GM10248 (cell line): ENCODE measurements at regions not wholly inside any gene's neighbourhood (a gene's known extent, or its start where the extent isn't known, plus 50 kb on each side); places are given as distances from the start of the nearest gene placed in this dataset.
"Not testable (repeated sequence)": the region's sequence is repeated elsewhere in the genome, so short reads cannot be mapped to it uniquely, and the experiment has no call there.

Experiments
- CTCF ChIA-PET: fragments of 300-600 bp; sonication (Branson Sonifier 250); formaldehyde crosslinking; extraction: SDS; loops from one replicate; lab custom pipeline; 2021; ENCODE audit warnings: antibody characterized with exemption; lab: Yijun Ruan, JAX
- POLR2A ChIA-PET: fragments of 350-650 bp; sonication (Branson Sonifier 250); formaldehyde crosslinking; extraction: SDS; loops from one replicate; lab custom pipeline; 2020; ENCODE audit warnings: antibody characterized with exemption; lab: Yijun Ruan, JAX
- DNase-seq: peaks from one replicate; pipeline ENCODE4 v3.0.0; 2012; ENCODE audit errors: extremely low spot score
- TF ChIP-seq, protein P1 (sequence below): IDR thresholded peaks from 2 replicates; pipeline ENCODE4 v1.5.1; 2012; ENCODE audit warnings: mild to moderate bottlenecking, low read depth; ENCODE audit errors: extremely low read depth, missing control alignments, control extremely low read depth

DNA sequence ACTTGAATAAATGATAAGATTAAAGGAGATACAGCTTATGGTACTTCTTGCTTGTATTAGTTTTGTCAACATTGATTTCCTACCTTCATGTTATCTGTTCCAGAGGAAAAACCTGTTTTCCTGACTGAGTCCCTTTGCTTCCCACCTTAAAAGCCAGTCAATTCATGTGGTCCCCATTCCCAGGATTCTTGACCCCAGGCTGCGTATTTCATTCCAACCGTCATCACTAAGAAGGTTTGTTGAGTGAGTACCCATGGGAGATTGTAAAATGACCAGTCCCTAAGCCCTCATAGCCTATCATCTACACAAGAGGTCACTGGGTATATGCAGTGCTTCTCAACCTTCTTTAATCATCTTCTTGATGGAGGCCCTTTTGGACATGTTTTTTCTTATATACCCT lies 52.2 kb downstream of the BEX3 start:
- ChIA-PET CTCF (no interaction called here), POLR2A (no interaction called here)
- TF ChIP-seq, protein P1, sequence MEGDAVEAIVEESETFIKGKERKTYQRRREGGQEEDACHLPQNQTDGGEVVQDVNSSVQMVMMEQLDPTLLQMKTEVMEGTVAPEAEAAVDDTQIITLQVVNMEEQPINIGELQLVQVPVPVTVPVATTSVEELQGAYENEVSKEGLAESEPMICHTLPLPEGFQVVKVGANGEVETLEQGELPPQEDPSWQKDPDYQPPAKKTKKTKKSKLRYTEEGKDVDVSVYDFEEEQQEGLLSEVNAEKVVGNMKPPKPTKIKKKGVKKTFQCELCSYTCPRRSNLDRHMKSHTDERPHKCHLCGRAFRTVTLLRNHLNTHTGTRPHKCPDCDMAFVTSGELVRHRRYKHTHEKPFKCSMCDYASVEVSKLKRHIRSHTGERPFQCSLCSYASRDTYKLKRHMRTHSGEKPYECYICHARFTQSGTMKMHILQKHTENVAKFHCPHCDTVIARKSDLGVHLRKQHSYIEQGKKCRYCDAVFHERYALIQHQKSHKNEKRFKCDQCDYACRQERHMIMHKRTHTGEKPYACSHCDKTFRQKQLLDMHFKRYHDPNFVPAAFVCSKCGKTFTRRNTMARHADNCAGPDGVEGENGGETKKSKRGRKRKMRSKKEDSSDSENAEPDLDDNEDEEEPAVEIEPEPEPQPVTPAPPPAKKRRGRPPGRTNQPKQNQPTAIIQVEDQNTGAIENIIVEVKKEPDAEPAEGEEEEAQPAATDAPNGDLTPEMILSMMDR = no peak
- DNase-seq = no peak

DNA sequence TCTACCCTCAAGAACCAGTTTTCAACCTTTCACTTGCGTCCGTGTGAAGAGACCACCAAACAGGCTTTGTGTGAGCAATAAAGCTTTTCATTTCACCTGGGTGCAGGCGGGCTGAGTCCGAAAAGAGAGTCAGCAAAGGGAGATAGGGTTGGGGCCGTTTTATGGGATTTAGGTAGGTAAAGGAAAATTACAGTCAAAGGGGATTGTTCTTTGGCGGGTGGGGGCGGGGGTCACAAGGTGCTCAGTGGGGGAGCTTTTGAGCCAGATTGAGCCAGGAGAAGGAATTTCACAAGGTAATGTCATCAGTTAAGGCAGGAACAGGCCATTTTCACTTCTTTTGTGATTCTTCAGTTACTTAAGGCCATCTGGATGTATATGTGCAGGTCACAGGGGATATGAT lies 52.7 kb downstream of the BEX3 start:
- CTCF ChIA-PET, POLR2A ChIA-PET, DNase-seq: not testable (repeated sequence)

DNA sequence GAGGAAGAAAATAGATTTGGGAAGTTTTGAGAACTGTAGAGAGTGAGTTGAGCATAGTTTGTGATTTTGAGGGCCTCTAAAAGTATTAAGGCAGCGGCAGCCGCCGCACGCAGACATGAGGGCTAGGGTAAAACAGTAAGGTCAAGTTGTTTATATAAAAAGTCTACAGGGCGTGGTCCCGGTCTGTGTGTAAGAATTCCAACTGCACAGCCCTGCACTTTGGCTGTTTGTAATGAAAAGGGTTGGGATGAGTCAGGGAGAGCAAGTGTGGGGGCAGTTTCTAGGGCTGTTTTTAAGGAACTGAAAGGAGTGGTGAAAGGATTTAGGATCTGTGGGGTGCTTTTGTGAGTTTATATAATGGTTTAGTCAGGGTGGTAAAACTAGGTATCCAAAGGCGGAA lies 55.0 kb downstream of the BEX3 start:
- no peak for DNase-seq
- TF ChIP-seq, protein P1 = no peak

DNA sequence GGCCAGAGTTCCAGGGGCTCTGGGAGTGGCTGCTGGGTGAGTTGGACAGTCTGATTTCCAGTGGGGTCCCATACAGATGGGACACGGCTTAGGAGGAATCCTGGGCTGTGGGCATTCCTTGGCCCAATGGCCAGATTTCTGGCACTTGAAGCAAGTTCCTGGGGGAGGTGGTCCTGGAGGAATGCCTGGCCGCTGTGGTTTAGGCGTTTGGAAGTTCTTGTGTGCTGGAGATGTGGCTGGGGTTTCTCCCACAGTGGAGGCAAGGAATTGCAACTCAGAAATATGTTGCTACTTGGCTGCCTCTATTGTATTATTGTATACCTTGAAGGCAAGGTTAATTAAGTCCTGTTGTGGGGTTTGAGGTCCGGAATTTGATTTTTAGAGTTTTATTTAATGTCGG lies 56.5 kb downstream of the BEX3 start:
- POLR2A ChIA-PET, CTCF ChIA-PET: not testable (repeated sequence)

More for the DNA sequence above, 55.0 kb downstream of the BEX3 start:
- ChIA-PET CTCF (no interaction called here), POLR2A (no interaction called here)

DNA sequence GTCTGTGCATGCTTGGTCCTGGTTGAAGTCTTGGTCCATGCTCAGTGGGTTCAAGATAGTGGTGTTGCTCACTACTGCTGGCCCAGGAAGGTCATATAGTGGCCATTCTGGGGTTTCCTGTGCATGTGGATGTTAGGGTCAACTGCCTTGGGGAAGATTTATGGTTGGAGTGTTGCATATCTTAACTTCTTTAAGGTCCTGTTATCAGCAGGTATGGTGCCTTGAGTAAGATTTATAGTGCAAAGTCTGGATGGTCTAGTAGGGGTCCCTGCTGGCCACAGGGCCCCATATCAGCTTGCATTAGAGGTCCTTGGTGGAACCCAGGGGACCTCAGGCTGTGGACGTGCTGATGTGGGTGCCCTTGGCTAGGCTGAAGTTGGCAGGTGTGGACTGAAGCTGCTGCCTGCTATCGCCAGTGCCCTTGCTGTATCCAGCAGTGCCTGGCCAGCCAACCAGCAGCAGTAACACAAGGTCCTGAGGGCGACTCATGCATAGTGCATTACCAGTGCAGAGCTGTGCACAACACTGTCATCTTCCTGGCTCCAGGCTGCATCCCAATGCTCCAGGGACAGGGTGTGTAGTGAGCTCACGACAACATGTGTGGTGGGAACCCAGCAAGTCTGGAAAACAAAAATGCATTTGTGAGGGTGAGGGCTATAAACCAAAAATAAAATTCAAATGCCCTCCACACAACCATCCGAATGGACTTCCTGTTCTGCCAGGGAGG lies 61.0 kb downstream of the BEX3 start:
- TF ChIP-seq, protein P1 = no peak
- POLR2A ChIA-PET = no interaction called here
- CTCF ChIA-PET = interaction anchor here (2.0 kb wide), 1 partner anchor 26 kb away, joined by 4 read pairs; no protein-coding TSS in a partner anchor
- DNase-seq = no peak

More for the DNA sequence above, 56.5 kb downstream of the BEX3 start:
- DNase-seq = not testable (repeated sequence)

DNA sequence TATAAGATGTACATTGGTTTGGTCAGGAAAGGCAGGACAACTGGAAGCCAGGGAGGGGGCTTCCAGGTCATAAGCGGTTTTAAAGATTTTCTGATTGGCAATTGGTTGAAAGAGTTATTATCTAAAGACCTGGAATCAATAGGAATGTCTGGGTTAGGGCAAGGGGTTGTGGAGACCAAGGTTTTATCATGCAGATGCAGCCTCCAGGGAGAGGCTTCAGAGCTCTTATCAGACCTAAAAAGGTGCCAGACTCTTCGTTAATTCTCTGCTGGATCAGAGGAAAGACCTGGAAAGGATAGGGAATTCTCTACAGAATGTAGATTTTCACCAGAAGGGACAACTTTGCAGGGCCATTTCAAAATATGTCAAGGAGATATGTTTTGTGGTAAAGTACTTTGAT lies 62.8 kb downstream of the BEX3 start:
- POLR2A ChIA-PET = no interaction called here
- TF ChIP-seq, protein P1 = no peak
- CTCF ChIA-PET = no interaction called here
- DNase-seq = no peak

DNA sequence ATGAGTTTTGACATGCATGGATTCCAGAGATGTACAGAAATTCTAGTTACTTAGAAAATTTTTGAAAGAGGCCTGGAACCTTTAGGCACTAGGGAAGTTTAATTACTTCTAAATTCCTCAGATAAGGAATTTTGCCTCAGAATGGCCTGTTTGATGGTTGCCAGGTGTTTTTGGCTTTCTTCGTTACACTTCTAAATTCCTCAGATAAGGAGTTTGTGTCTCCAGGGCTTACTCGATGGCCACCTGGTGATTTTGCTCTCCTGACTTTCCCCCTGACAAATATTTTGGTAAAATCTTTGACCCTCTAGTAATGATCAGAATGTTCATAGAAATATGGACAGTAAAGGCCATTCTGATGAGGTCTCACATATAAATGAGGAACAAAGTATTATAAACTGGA lies 64.3 kb downstream of the BEX3 start:
- DNase-seq = no peak
- TF ChIP-seq, protein P1 = no peak
- ChIA-PET POLR2A (no interaction called here), CTCF (no interaction called here)

DNA sequence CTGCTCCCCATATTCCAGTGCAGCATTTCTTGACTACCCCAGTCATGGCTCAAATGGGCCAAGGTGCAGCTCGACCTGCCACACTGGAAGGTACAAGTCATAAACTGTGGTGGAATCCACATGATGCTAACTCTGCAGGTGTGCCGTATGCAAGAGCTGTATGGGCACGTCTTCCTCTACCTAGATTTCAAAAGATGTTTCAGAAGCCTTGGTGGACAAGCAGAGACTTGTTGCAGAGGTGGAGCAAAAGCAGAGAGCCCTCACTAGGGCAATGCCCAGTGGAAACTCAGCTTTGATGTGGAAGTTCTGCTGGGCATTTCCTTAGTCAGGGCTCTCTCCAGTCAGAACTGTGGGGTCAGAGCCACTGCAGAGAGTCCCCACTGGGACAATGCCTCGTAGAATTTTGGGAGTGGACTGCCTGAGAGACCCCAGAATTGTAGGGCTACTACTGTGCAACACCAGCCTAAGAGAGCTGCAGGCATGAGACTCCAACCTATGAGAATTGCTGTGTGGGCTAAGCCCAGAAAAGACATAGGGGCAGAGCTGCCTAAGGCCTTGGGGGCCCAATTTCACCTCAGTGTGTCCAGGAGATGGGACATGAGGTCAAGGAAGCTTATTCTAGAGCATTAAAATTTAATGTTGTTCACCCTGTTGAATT lies 65.7 kb downstream of the BEX3 start:
- no peak for DNase-seq
- ChIA-PET CTCF (no interaction called here), POLR2A (no interaction called here)
- TF ChIP-seq, protein P1 = no peak
